SK-N-SH (cell line): ENCODE measurements at regions not wholly inside any gene's neighbourhood (a gene's known extent, or its start where the extent isn't known, plus 50 kb on each side); places are given as distances from the start of the nearest gene placed in this dataset.

Source experiments
- CTCF ChIA-PET: fragments of 300-600, 350-600 bp; formaldehyde crosslinking; extraction: SDS; loops from one replicate; lab custom pipeline; 2021; lab: Yijun Ruan, JAX
- POLR2A ChIA-PET: fragments of 350-600 bp; sonication (Branson Sonifier 250); formaldehyde crosslinking; extraction: SDS; loops from one replicate; lab custom pipeline; 2020; ENCODE audit warnings: antibody characterized with exemption, inconsistent platforms; lab: Yijun Ruan, JAX
- DNase-seq: peaks from one replicate; pipeline ENCODE4 v3.0.0; 2012
- H2AFZ ChIP-seq: fragments of 200-600 bp; sonication (generic); 2 replicates; pipeline ENCODE4 v1.8.1; 2016; ENCODE audit warnings: antibody characterized with exemption, mild to moderate bottlenecking, low read depth
- H3F3A ChIP-seq: fragments of 200-600 bp; sonication (generic); replicated peaks from 2 replicates; pipeline ENCODE3; 2016; ENCODE audit warnings: antibody characterized with exemption, mild to moderate bottlenecking; ENCODE audit not compliant: insufficient read depth
- H3K27ac ChIP-seq, 2 experiments: fragments of 200-500 bp in 1 of 2; fragments of 200-600 bp in 1 of 2; sonication (Bioruptor generic) in 1 of 2; sonication (generic), shearing (Covaris generic) in 1 of 2; 2 replicates each; pipeline versions ENCODE4 v1.5.1 to v1.6.1; 2014 to 2016; ENCODE audit warnings: low read depth in 2 of 2, inconsistent platforms in 1 of 2, low read length in 1 of 2, mild to moderate bottlenecking in 1 of 2, mixed read lengths in 1 of 2
- H3K27me3 ChIP-seq: fragments of 200-600 bp; sonication (generic), shearing (Covaris generic); 2 replicates; pipeline ENCODE4 v1.6.1; 2016; ENCODE audit warnings: mixed run types; ENCODE audit not compliant: insufficient read depth
- H3K36me3 ChIP-seq, 2 experiments: fragments of 200-500 bp in 1 of 2; fragments of 200-600 bp in 1 of 2; sonication (Bioruptor generic) in 1 of 2; sonication (generic) in 1 of 2; replicated peaks in 1 of 2; 2 replicates each; pipeline versions ENCODE3 to v1.5.1; 2014 to 2016; ENCODE audit warnings: low read length in 1 of 2, mild to moderate bottlenecking in 1 of 2; ENCODE audit not compliant: insufficient read depth in 2 of 2, control insufficient read depth in 1 of 2
- H3K4me1 ChIP-seq, 2 experiments: fragments of 200-500 bp in 1 of 2; fragments of 200-600 bp in 1 of 2; sonication (Bioruptor generic) in 1 of 2; sonication (generic), shearing (Covaris generic) in 1 of 2; 2 replicates each; pipeline versions ENCODE4 v1.5.1 to v1.6.1; 2014 to 2016; ENCODE audit warnings: low read depth in 1 of 2, low read length in 1 of 2, mixed run types in 1 of 2; ENCODE audit not compliant: insufficient read depth in 2 of 2, control insufficient read depth in 1 of 2
- H3K4me2 ChIP-seq: fragments of 200-600 bp; sonication (generic), shearing (Covaris generic); 2 replicates; pipeline ENCODE4 v1.6.1; 2017; ENCODE audit warnings: mixed run types
- H3K4me3 ChIP-seq, 2 experiments: fragments of 200-500 bp in 1 of 2; fragments of 200-600 bp in 1 of 2; sonication (Bioruptor generic) in 1 of 2; sonication (generic), shearing (Covaris generic) in 1 of 2; 2 replicates each; pipeline versions ENCODE4 v1.5.1 to v1.8.1; 2014 to 2016; ENCODE audit warnings: low read depth in 2 of 2, inconsistent platforms in 1 of 2, low read length in 1 of 2, mild to moderate bottlenecking in 1 of 2, mixed read lengths in 1 of 2, moderate library complexity in 1 of 2
- H3K79me2 ChIP-seq: fragments of 200-600 bp; sonication (generic); 2 replicates; pipeline ENCODE4 v1.8.1; 2017; ENCODE audit warnings: mild to moderate bottlenecking; ENCODE audit not compliant: insufficient read depth
- H3K9ac ChIP-seq: fragments of 200-600 bp; sonication (generic); 2 replicates; pipeline ENCODE4 v1.6.1; 2017; ENCODE audit warnings: mixed run types
- H3K9me2 ChIP-seq: fragments of 200-600 bp; sonication (generic); 2 replicates; pipeline ENCODE4 v1.6.1; 2017; ENCODE audit warnings: mixed run types
- H3K9me3 ChIP-seq: fragments of 200-600 bp; sonication (generic); 2 replicates; pipeline ENCODE4 v1.6.1; 2017; ENCODE audit warnings: mixed run types, mild to moderate bottlenecking, moderate library complexity
- H4K20me1 ChIP-seq: fragments of 200-600 bp; sonication (generic); 2 replicates; pipeline ENCODE4 v1.6.1; 2017; ENCODE audit warnings: mild to moderate bottlenecking, mixed run types; ENCODE audit not compliant: insufficient read depth
- CTCF ChIP-seq: fragments of 200-600 bp; sonication (generic); IDR thresholded peaks from 2 replicates; pipeline ENCODE4 v1.6.1; 2017; ENCODE audit warnings: antibody characterized with exemption, mild to moderate bottlenecking, moderate library complexity
- ELF1 ChIP-seq: IDR thresholded peaks from 2 replicates; pipeline ENCODE4 v1.4.0; 2012
- GATA2 ChIP-seq: sonication (generic); formaldehyde crosslinking; IDR thresholded peaks from 2 replicates; pipeline ENCODE4 v1.5.0; 2020; ENCODE audit warnings: mild to moderate bottlenecking, missing genetic modification reagents
- IRF3 ChIP-seq: fragments of 150-350 bp; IDR thresholded peaks from 2 replicates; pipeline ENCODE4 v1.6.1; 2016; ENCODE audit warnings: mild to moderate bottlenecking, low read depth, low read length
- MEF2A ChIP-seq: IDR thresholded peaks from 2 replicates; pipeline ENCODE4 v1.4.0; 2012; ENCODE audit warnings: low read depth, borderline replicate concordance
- NRF1 ChIP-seq: IDR thresholded peaks from 2 replicates; pipeline ENCODE4 v1.6.1; 2012; ENCODE audit warnings: low read depth, mild to moderate bottlenecking, low read length
- POLR2AphosphoS5 ChIP-seq: IDR thresholded peaks from 2 replicates; pipeline ENCODE4 v1.6.1; 2012; ENCODE audit warnings: low read depth, low read length
- RAD21 ChIP-seq: IDR thresholded peaks from 2 replicates; pipeline ENCODE4 v1.6.1; 2012; ENCODE audit warnings: mild to moderate bottlenecking, low read length
- RCOR1 ChIP-seq: fragments of 150-350 bp; IDR thresholded peaks from 2 replicates; pipeline ENCODE4 v1.6.1; 2017; ENCODE audit warnings: antibody characterized with exemption, low read length
- WGBS: methylation state at CpG from one replicate; pipeline ENCODE4 v1.1.6; 2017; ENCODE audit warnings: low lambda C conversion rate; 5-methylcytosine and 5-hydroxymethylcytosine counted together

GRCh38 chr2:220528180-220528675 lies 900.8 kb downstream of the SLC4A3 start:
- Histone ChIP-seq H3K36me3 (no peaks in the 10 kb centered on the region), H3K79me2 (no peaks in the 10 kb centered on the region), H3K9ac (no peak overlapping the region), H3K4me2 (no peak overlapping the region), H3K4me3 (no peak overlapping the region), H3K4me1 (no peaks in the 10 kb centered on the region), H3K9me3 (no peaks in the 10 kb centered on the region), H3K27ac (no peak overlapping the region), H2AFZ (peak overlapping the region; percentile 11; the same call in 1 of the 2 replicates), H3K9me2 (no peaks in the 10 kb centered on the region), H3K27me3 (no peaks in the 10 kb centered on the region), H4K20me1 (no peaks in the 10 kb centered on the region), H3F3A (no peaks in the 10 kb centered on the region)
- no peak for TF ChIP-seq POLR2AphosphoS5
- TF ChIP-seq MEF2A: no peak
- no peak for TF ChIP-seq ELF1
- CTCF ChIA-PET: no interaction called here
- 11% methylated on average over 3 of the region's 3 CpGs for WGBS
- no peak for DNase-seq
- POLR2A ChIA-PET: no interaction called here

- Histone ChIP-seq H3K36me3 (no peaks in the 10 kb centered on the region), H3K4me2 (no peak overlapping the region), H3F3A (no peaks in the 10 kb centered on the region), H3K4me3 (no peak overlapping the region), H3K4me1 (no peaks in the 10 kb centered on the region; a peak in 1 of 4 replicates), H3K27ac (no peak overlapping the region), H3K9ac (no peak overlapping the region), H3K9me3 (no peaks in the 10 kb centered on the region), H2AFZ (no peak overlapping the region), H4K20me1 (no peaks in the 10 kb centered on the region), H3K9me2 (no peaks in the 10 kb centered on the region), H3K27me3 (no peaks in the 10 kb centered on the region), H3K79me2 (no peaks in the 10 kb centered on the region)
- ChIA-PET POLR2A (no interaction called here), CTCF (no interaction called here)
- WGBS: 12% methylated on average over 1 of the region's 1 CpG
- DNase-seq: no peak
- no peak for TF ChIP-seq RCOR1
- TF ChIP-seq MEF2A: no peak
- no peak for TF ChIP-seq CTCF
Observed at GRCh38 chr2:220531216-220531615, 903.8 kb downstream of the SLC4A3 start.

- no peaks in the 10 kb centered on the region; a peak in 1 of 4 replicates for H3K4me1 ChIP-seq
- no peak overlapping the region for H3K27ac ChIP-seq
- peak; percentile 4 for DNase-seq
- no peak overlapping the region for H3K4me2 ChIP-seq
- H2AFZ ChIP-seq: no peak overlapping the region
- no peak overlapping the region for H3K9ac ChIP-seq
- H4K20me1 ChIP-seq: no peaks in the 10 kb centered on the region
- H3K9me3 ChIP-seq: no peaks in the 10 kb centered on the region
- peak; percentile 35; the same call in 1 of the 2 replicates for TF ChIP-seq CTCF
- no peak for TF ChIP-seq IRF3
- TF ChIP-seq GATA2 (CRISPR knock-in tag): no peak
- no peak for TF ChIP-seq RAD21
- TF ChIP-seq NRF1: no peak
- 11% methylated on average over 2 of the region's 2 CpGs for WGBS
- H3K4me3 ChIP-seq: no peak overlapping the region
- H3F3A ChIP-seq: no peaks in the 10 kb centered on the region
- H3K9me2 ChIP-seq: no peaks in the 10 kb centered on the region
- H3K27me3 ChIP-seq: no peaks in the 10 kb centered on the region
- CTCF ChIA-PET: interaction anchor here (0.8 kb wide), 1 partner anchor 28 kb away, joined by 3 read pairs; no protein-coding TSS in a partner anchor
- POLR2A ChIA-PET: no interaction called here
- no peaks in the 10 kb centered on the region for H3K79me2 ChIP-seq
- no peaks in the 10 kb centered on the region for H3K36me3 ChIP-seq
Observed at GRCh38 chr2:220533485-220533884, 906.1 kb downstream of the SLC4A3 start.
